Psoas muscle (tissue), 7 donors: ENCODE measurements at regions not wholly inside any gene's neighbourhood (a gene's known extent, or its start where the extent isn't known, plus 50 kb on each side); places are given as distances from the start of the nearest gene placed in this dataset.

Experiments used
- ATAC-seq, 4 donors: fragments of 200-7000 bp; cut with Tn5 transposase; one replicate each; pipeline ENCODE4 v1.9.1; 2020; ENCODE audit warnings: moderate library complexity in 3 of 4, mild to moderate bottlenecking in 2 of 4
- DNase-seq, 2 donors: peaks; one replicate each; pipeline ENCODE4 v3.0.0-alpha.2; 2020
- H3K27ac ChIP-seq: fragments of 200-600 bp; one replicate; pipeline ENCODE4 v1.8.0; 2022
- H3K27me3 ChIP-seq, 3 donors: fragments of 200-600 bp in 1 of 3; one replicate each; pipeline versions ENCODE4 v1.6.1 to v1.8.0; 2013 to 2022; ENCODE audit warnings: low read length in 2 of 3, mild to moderate bottlenecking in 2 of 3, moderate library complexity in 1 of 3; ENCODE audit not compliant: insufficient read depth in 3 of 3
- H3K36me3 ChIP-seq, 2 donors: fragments of 200-600 bp in 1 of 2; one replicate each; pipeline versions ENCODE4 v1.6.1 to v1.8.0; 2013 to 2022; ENCODE audit warnings: low read depth in 1 of 2, mild to moderate bottlenecking in 1 of 2, moderate library complexity in 1 of 2; ENCODE audit not compliant: insufficient read depth in 1 of 2
- H3K4me1 ChIP-seq: fragments of 200-600 bp; one replicate; pipeline ENCODE4 v1.8.0; 2022
- H3K4me3 ChIP-seq: fragments of 200-600 bp; one replicate; pipeline ENCODE4 v1.8.0; 2022; ENCODE audit warnings: mild to moderate bottlenecking
- H3K9me3 ChIP-seq: fragments of 200-600 bp; one replicate; pipeline ENCODE4 v1.8.0; 2022
- CTCF ChIP-seq: fragments of 200-600 bp; IDR thresholded peaks from one replicate; pipeline ENCODE4 v1.8.0; 2022; ENCODE audit warnings: antibody characterized with exemption
- WGBS, 3 donors: extraction: QIAGEN DNeasy Blood & Tissue Kit; methylation state at CpG; one replicate each; pipeline versions ENCODE4 v1.1.6 to v1.1.7; 2013; 5-methylcytosine and 5-hydroxymethylcytosine counted together
- intact Hi-C, 2 donors: fragments of 100-400 bp; cut with DNase I; formaldehyde crosslinking; loops; one replicate each; pipeline versions ENCODE4 v1.11.0 to v1.14.2; 2022
- donor health status: healthy with polysubstance abuse.
- donor health status: DM: no; HTN: no; CAD: no; lungs with moderate emphysema.
- donor health status: Bipolar disorder and iron deficiency.
- donor health status: healthy.
- donor health status: DM: yes; HTN: yes; CAD: no.
- donor health status: DM: no; HTN: no; CAD: no.
- donor health status: DM: yes; HTN: yes; CAD: no.

- Histone ChIP-seq H3K9me3 (no peaks in the 10 kb centered on the region), H3K4me3 (no peak overlapping the region), H3K27me3 (no peaks in the 10 kb centered on the region), H3K27ac (no peak overlapping the region), H3K4me1 (peaks cover 1% of the 10 kb centered on the region), H3K36me3 (no peaks in the 10 kb centered on the region)
- WGBS, 3 donors, result 50 to 60% (median 57%) methylated on average over 14 of the region's 14 CpGs
- DNase-seq, result no peak
- TF ChIP-seq CTCF, result no peak
- ATAC-seq, result no peak
- intact Hi-C loops, result no loop called here
These were observed 607.8 kb downstream of the BNC2 start for GRCh38 chr9:16262477-16263261.

DNA sequence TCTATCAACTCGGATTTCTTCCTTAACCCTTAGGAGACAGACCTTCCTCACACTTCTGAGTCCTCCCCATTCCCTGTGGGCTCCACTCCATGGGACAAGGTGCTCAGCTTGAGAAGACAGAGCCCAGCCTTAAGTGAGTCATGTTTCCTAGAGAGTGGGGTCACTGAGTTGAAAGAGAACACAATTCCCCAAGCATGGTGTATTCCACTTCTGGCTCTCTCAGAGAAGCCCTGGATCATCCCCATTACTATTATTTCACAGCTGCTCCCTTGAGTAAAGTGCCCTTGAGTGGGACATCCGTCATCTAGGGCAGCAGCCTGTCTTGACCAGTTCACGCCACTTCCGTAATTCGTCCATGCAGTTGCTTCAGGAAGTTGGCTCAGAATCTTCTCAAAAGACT lies 604.8 kb downstream of the BNC2 start:
- H3K27ac ChIP-seq, result no peak overlapping the region
- no peaks in the 10 kb centered on the region for H3K27me3 ChIP-seq
- H3K4me1 ChIP-seq, result peaks cover 6% of the 10 kb centered on the region
- H3K36me3 ChIP-seq, result no peaks in the 10 kb centered on the region
- DNase-seq (no peak), ATAC-seq (no peak)
- 75 to 97% (median 95%) methylated on average over 5 of the region's 5 CpGs for WGBS, 3 donors
- no peak overlapping the region for H3K4me3 ChIP-seq
- no peaks in the 10 kb centered on the region for H3K9me3 ChIP-seq
- intact Hi-C loops, result no loop called here
- TF ChIP-seq CTCF, result no peak

DNA sequence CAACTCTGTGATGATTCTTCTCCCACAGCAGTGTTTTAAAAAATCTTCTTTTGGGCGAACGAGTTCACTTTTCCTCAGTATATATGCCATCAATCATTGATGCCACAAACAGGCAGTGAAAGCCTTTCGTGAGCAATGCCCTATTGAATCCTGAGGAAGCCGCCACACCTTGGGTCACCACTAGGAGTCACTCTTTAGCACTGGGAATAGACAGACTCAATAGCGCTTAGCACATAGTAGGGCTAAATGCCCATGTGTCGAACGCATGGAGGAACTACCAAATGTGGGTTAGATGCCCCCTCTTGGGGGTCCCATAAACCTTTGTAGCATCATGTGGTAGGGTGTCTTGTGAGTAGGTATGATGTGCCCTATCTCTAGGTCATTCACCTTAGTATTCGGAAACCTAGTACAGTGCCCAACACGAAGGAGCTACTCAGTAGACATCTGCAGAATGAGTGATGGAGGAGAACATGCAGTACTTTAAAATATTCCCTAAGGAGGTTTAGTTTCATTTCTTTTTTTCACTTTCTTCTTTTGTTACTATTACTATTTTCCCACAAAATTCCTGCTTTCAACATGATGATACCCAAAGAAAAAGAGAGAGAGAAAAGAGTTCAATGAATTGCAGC lies 603.7 kb downstream of the BNC2 start:
- WGBS, 3 donors, result 81 to 90% (median 90%) methylated on average over 9 of the region's 9 CpGs

DNA sequence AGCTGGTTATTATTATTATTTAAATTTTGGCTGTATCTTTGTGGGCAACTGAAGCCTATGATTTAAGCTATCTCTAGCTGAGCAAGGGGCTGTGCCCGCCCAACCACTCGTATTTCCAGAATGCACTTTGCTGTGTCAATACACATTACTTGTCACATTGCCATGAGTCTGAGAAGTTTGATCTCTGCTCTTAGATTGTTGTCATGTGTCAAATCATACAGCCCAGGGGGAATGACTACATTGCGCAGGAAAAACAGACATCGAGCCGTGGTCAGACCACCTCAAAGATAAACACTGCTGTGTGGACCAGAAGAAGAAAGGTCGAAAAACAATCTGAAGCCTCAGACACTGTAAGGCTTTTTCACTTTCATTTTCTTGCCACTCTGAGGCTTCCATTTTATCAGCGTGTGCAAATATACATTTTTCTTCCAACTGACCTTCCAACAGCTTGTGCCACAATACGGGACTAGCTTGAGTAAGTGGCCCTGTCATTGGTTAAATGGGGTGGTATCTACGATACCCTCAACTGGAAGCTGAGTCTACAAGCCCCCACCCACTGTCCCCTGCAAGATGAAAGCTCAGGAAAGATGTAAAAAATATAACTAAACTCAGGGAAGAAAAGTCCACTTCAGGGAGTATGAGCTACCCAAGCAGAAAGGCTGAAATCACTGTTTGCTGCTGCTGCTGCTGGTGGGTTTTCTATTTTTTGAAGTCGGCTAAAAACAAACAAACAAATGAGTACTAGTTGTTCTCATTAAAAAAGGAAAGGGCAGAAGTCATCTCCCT lies 603.0 kb downstream of the BNC2 start:
- 76% methylated on average over 10 of the region's 10 CpGs for WGBS, 3 donors
- ATAC-seq, result no peak
- Histone ChIP-seq H3K4me1 (peaks cover 6% of the 10 kb centered on the region), H3K4me3 (peak overlapping the region; percentile 36), H3K27ac (no peak overlapping the region), H3K27me3 (no peaks in the 10 kb centered on the region), H3K36me3 (no peaks in the 10 kb centered on the region), H3K9me3 (no peaks in the 10 kb centered on the region)
- DNase-seq, result no peak
- intact Hi-C loops, result no loop called here
- no peak for TF ChIP-seq CTCF

More for the DNA sequence above, 603.7 kb downstream of the BNC2 start:
- H3K27me3 ChIP-seq, result no peaks in the 10 kb centered on the region
- peaks cover 6% of the 10 kb centered on the region for H3K4me1 ChIP-seq
- intact Hi-C loops, result no loop called here
- H3K9me3 ChIP-seq, result no peaks in the 10 kb centered on the region
- no peak overlapping the region for H3K27ac ChIP-seq
- peak; percentile 26 for TF ChIP-seq CTCF
- DNase-seq (no peak), ATAC-seq (no peak)
- H3K36me3 ChIP-seq, result no peaks in the 10 kb centered on the region
- H3K4me3 ChIP-seq, result no peak overlapping the region
